HEK293 (cell line): ENCODE measurements at regions not wholly inside any gene's neighbourhood (a gene's known extent, or its start where the extent isn't known, plus 50 kb on each side); places are given as distances from the start of the nearest gene placed in this dataset.

ENCODE experiments used
- CTCF ChIA-PET: fragments of 350-600 bp; formaldehyde crosslinking; extraction: SDS; loops from one replicate; lab custom pipeline; 2021; ENCODE audit warnings: antibody characterized with exemption; lab: Yijun Ruan, JAX
- POLR2A ChIA-PET: fragments of 300-600 bp; formaldehyde crosslinking; extraction: SDS; loops from one replicate; lab custom pipeline; 2020; ENCODE audit warnings: antibody characterized with exemption, inconsistent platforms; lab: Yijun Ruan, JAX
- H3K27ac ChIP-seq: fragments of 200-500 bp; sonication (Bioruptor generic); 2 replicates; pipeline ENCODE4 v1.5.1; 2014; ENCODE audit warnings: low read depth, low read length, control low read depth, inconsistent platforms; ENCODE audit errors: extremely low read depth
- H3K36me3 ChIP-seq, 2 experiments: fragments of 200-500 bp in 1 of 2; sonication (Bioruptor generic) in 1 of 2; 1 replicate in 1 of 2; 2 replicates in 1 of 2; pipeline ENCODE4 v1.5.1; 2014 to 2017; ENCODE audit warnings: inconsistent platforms in 2 of 2, low read length in 2 of 2; ENCODE audit not compliant: control insufficient read depth in 2 of 2, insufficient read depth in 1 of 2
- H3K4me1 ChIP-seq: fragments of 200-500 bp; sonication (Bioruptor generic); 2 replicates; pipeline ENCODE4 v1.5.1; 2014; ENCODE audit warnings: mild to moderate bottlenecking, low read length, inconsistent platforms; ENCODE audit not compliant: control insufficient read depth, insufficient read depth
- H3K4me3 ChIP-seq: 2 replicates; pipeline ENCODE4 v1.5.1; 2011; ENCODE audit warnings: low read depth, mild to moderate bottlenecking, control low read depth, low read length, moderate library complexity
- H3K9me3 ChIP-seq: fragments of 200-500 bp; sonication (Bioruptor generic); 2 replicates; pipeline ENCODE4 v1.5.1; 2014; ENCODE audit warnings: low read depth, low read length, inconsistent platforms; ENCODE audit not compliant: control insufficient read depth, insufficient read depth
- GLI2 ChIP-seq: fragments of 450-650 bp; formaldehyde crosslinking; IDR thresholded peaks from 2 replicates; pipeline ENCODE4; 2017; ENCODE audit warnings: missing biosample characterization, missing genetic modification characterization, low read depth, borderline replicate concordance
- REPIN1 ChIP-seq: fragments of 450-650 bp; formaldehyde crosslinking; IDR thresholded peaks from 2 replicates; pipeline ENCODE4 v1.5.1; 2017; ENCODE audit warnings: missing biosample characterization, missing genetic modification characterization, low read depth
- ZBTB20 ChIP-seq: fragments of 450-650 bp; formaldehyde crosslinking; IDR thresholded peaks from 2 replicates; pipeline ENCODE4 v1.5.1; 2016; ENCODE audit warnings: missing biosample characterization, missing genetic modification characterization
- ZBTB48 ChIP-seq: fragments of 450-650 bp; formaldehyde crosslinking; IDR thresholded peaks from 2 replicates; pipeline ENCODE4 v1.5.1; 2016; ENCODE audit warnings: missing biosample characterization, missing genetic modification characterization
- ZBTB8A ChIP-seq: fragments of 450-650 bp; formaldehyde crosslinking; IDR thresholded peaks from 2 replicates; pipeline ENCODE4 v1.5.1; 2016; ENCODE audit warnings: missing biosample characterization, missing genetic modification characterization
- ZNF169 ChIP-seq: fragments of 450-650 bp; formaldehyde crosslinking; IDR thresholded peaks from 2 replicates; pipeline ENCODE4 v1.5.1; 2016; ENCODE audit warnings: missing biosample characterization, missing genetic modification characterization
- ZNF404 ChIP-seq: fragments of 450-650 bp; formaldehyde crosslinking; IDR thresholded peaks from 2 replicates; pipeline ENCODE4 v1.5.1; 2017; ENCODE audit warnings: missing biosample characterization, missing genetic modification characterization
- ZNF561 ChIP-seq: fragments of 450-650 bp; IDR thresholded peaks from 2 replicates; pipeline ENCODE4 v1.5.1; 2018; ENCODE audit warnings: missing biosample characterization, missing genetic modification characterization, borderline replicate concordance
- TF ChIP-seq, protein P1 (sequence below): fragments of 450-650 bp; formaldehyde crosslinking; IDR thresholded peaks from 2 replicates; pipeline ENCODE4 v1.5.1; 2016; ENCODE audit warnings: missing biosample characterization, missing genetic modification characterization
- TF ChIP-seq, protein P2 (sequence below): fragments of 450-650 bp; formaldehyde crosslinking; conservative IDR thresholded peaks from 2 replicates; pipeline ENCODE4 v1.5.1; 2016; ENCODE audit warnings: low read depth, missing biosample characterization, missing genetic modification characterization
- TF ChIP-seq, protein P3 (sequence below): fragments of 450-650 bp; formaldehyde crosslinking; IDR thresholded peaks from 2 replicates; pipeline ENCODE4 v1.5.1; 2016; ENCODE audit warnings: missing biosample characterization, missing genetic modification characterization
- TF ChIP-seq, protein P4 (sequence below): fragments of 450-650 bp; formaldehyde crosslinking; IDR thresholded peaks from 2 replicates; pipeline ENCODE4 v1.5.1; 2016; ENCODE audit warnings: missing biosample characterization, missing genetic modification characterization
- TF ChIP-seq, protein P5 (sequence below): IDR thresholded peaks from 2 replicates; pipeline ENCODE4 v1.6.1; 2011; ENCODE audit warnings: mild to moderate bottlenecking, low read depth, low read length, borderline replicate concordance
- TF ChIP-seq, protein P6 (sequence below): fragments of 450-650 bp; formaldehyde crosslinking; IDR thresholded peaks from 2 replicates; pipeline ENCODE4 v1.5.1; 2016; ENCODE audit warnings: missing biosample characterization, missing genetic modification characterization

DNA sequence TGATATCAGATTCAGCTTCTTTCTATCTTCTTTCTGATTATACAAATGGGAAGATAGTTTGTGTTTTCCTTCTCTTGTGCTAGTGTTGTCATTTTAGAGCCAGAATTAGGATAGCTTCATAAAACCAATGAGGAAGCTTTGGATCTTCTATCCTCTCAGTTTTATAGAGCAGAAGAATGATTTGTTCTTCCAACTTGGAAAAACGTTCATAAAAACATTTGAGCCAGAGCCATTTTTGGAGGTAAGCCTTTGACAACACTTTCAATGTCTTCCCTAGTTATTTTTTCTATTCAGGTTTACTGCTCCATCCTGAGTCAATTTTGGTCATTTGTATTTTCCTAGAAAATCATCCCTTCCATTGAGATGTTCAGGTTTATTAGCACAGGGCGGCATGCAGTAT lies 91.2 kb upstream of the MYOCD start (continued):
- TF ChIP-seq, protein P1, sequence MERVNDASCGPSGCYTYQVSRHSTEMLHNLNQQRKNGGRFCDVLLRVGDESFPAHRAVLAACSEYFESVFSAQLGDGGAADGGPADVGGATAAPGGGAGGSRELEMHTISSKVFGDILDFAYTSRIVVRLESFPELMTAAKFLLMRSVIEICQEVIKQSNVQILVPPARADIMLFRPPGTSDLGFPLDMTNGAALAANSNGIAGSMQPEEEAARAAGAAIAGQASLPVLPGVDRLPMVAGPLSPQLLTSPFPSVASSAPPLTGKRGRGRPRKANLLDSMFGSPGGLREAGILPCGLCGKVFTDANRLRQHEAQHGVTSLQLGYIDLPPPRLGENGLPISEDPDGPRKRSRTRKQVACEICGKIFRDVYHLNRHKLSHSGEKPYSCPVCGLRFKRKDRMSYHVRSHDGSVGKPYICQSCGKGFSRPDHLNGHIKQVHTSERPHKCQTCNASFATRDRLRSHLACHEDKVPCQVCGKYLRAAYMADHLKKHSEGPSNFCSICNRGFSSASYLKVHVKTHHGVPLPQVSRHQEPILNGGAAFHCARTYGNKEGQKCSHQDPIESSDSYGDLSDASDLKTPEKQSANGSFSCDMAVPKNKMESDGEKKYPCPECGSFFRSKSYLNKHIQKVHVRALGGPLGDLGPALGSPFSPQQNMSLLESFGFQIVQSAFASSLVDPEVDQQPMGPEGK (tag by site-specific recombination) = no peak
- TF ChIP-seq ZBTB20 (tag by site-specific recombination) (no peak), ZNF169 (no peak)
- TF ChIP-seq, all 188 proteins: peak for 0

DNA sequence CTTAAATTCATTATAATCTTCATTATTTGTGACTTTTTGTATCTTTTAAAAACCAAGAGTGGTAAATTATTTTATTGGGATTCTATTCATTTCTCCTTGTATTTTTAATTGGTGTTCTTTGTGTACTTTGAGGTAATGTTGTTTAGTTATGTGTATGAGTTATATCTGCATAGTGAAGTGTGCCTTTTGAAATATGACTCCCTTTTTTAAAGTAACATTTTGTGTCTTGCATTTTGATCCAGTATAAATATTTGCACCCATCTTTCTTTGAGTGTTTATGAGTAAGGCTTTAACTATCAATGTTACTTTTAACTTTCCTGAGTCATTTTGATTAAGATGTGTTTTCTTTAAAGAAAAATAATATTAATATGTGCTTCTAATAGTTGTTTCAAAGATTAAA lies 90.0 kb upstream of the MYOCD start:
- POLR2A ChIA-PET = no interaction called here
- CTCF ChIA-PET = no interaction called here
- H3K4me3 ChIP-seq = no peak overlapping the region
- no peaks in the 10 kb centered on the region for H3K36me3 ChIP-seq
- peaks cover 6% of the 10 kb centered on the region for H3K4me1 ChIP-seq
- no peaks in the 10 kb centered on the region for H3K9me3 ChIP-seq
- TF ChIP-seq REPIN1 (no peak), ZBTB48 (tag by site-specific recombination) (no peak), ZNF404 (tag by site-specific recombination) (no peak), ZBTB8A (tag by site-specific recombination) (no peak), ZNF561 (tag by site-specific recombination) (no peak), GLI2 (no peak)
- TF ChIP-seq, protein P2, sequence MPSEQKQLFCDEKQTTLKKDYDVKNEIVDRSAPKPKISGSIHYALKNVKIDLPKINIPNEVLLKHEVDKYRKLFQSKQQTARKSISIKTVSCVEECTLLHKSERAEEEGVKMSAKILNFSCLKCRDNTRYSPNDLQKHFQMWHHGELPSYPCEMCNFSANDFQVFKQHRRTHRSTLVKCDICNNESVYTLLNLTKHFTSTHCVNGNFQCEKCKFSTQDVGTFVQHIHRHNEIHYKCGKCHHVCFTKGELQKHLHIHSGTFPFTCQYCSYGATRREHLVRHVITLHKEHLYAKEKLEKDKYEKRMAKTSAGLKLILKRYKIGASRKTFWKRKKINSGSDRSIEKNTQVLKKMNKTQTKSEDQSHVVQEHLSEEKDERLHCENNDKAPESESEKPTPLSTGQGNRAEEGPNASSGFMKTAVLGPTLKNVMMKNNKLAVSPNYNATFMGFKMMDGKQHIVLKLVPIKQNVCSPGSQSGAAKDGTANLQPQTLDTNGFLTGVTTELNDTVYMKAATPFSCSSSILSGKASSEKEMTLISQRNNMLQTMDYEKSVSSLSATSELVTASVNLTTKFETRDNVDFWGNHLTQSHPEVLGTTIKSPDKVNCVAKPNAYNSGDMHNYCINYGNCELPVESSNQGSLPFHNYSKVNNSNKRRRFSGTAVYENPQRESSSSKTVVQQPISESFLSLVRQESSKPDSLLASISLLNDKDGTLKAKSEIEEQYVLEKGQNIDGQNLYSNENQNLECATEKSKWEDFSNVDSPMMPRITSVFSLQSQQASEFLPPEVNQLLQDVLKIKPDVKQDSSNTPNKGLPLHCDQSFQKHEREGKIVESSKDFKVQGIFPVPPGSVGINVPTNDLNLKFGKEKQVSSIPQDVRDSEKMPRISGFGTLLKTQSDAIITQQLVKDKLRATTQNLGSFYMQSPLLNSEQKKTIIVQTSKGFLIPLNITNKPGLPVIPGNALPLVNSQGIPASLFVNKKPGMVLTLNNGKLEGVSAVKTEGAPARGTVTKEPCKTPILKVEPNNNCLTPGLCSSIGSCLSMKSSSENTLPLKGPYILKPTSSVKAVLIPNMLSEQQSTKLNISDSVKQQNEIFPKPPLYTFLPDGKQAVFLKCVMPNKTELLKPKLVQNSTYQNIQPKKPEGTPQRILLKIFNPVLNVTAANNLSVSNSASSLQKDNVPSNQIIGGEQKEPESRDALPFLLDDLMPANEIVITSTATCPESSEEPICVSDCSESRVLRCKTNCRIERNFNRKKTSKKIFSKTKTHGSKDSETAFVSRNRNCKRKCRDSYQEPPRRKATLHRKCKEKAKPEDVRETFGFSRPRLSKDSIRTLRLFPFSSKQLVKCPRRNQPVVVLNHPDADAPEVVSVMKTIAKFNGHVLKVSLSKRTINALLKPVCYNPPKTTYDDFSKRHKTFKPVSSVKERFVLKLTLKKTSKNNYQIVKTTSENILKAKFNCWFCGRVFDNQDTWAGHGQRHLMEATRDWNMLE = no peak
- TF ChIP-seq, protein P3, sequence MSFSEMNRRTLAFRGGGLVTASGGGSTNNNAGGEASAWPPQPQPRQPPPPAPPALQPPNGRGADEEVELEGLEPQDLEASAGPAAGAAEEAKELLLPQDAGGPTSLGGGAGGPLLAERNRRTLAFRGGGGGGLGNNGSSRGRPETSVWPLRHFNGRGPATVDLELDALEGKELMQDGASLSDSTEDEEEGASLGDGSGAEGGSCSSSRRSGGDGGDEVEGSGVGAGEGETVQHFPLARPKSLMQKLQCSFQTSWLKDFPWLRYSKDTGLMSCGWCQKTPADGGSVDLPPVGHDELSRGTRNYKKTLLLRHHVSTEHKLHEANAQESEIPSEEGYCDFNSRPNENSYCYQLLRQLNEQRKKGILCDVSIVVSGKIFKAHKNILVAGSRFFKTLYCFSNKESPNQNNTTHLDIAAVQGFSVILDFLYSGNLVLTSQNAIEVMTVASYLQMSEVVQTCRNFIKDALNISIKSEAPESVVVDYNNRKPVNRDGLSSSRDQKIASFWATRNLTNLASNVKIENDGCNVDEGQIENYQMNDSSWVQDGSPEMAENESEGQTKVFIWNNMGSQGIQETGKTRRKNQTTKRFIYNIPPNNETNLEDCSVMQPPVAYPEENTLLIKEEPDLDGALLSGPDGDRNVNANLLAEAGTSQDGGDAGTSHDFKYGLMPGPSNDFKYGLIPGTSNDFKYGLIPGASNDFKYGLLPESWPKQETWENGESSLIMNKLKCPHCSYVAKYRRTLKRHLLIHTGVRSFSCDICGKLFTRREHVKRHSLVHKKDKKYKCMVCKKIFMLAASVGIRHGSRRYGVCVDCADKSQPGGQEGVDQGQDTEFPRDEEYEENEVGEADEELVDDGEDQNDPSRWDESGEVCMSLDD (tag by site-specific recombination) = no peak
- TF ChIP-seq, protein P4, sequence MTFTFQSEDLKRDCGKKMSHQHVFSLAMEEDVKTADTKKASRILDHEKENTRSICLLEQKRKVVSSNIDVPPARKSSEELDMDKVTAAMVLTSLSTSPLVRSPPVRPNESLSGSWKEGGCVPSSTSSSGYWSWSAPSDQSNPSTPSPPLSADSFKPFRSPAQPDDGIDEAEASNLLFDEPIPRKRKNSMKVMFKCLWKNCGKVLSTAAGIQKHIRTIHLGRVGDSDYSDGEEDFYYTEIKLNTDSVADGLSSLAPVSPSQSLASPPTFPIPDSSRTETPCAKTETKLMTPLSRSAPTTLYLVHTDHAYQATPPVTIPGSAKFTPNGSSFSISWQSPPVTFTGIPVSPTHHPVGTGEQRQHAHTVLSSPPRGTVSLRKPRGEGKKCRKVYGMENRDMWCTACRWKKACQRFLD (tag by site-specific recombination) = no peak
- TF ChIP-seq, protein P5, sequence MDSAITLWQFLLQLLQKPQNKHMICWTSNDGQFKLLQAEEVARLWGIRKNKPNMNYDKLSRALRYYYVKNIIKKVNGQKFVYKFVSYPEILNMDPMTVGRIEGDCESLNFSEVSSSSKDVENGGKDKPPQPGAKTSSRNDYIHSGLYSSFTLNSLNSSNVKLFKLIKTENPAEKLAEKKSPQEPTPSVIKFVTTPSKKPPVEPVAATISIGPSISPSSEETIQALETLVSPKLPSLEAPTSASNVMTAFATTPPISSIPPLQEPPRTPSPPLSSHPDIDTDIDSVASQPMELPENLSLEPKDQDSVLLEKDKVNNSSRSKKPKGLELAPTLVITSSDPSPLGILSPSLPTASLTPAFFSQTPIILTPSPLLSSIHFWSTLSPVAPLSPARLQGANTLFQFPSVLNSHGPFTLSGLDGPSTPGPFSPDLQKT = no peak
- TF ChIP-seq, protein P6, sequence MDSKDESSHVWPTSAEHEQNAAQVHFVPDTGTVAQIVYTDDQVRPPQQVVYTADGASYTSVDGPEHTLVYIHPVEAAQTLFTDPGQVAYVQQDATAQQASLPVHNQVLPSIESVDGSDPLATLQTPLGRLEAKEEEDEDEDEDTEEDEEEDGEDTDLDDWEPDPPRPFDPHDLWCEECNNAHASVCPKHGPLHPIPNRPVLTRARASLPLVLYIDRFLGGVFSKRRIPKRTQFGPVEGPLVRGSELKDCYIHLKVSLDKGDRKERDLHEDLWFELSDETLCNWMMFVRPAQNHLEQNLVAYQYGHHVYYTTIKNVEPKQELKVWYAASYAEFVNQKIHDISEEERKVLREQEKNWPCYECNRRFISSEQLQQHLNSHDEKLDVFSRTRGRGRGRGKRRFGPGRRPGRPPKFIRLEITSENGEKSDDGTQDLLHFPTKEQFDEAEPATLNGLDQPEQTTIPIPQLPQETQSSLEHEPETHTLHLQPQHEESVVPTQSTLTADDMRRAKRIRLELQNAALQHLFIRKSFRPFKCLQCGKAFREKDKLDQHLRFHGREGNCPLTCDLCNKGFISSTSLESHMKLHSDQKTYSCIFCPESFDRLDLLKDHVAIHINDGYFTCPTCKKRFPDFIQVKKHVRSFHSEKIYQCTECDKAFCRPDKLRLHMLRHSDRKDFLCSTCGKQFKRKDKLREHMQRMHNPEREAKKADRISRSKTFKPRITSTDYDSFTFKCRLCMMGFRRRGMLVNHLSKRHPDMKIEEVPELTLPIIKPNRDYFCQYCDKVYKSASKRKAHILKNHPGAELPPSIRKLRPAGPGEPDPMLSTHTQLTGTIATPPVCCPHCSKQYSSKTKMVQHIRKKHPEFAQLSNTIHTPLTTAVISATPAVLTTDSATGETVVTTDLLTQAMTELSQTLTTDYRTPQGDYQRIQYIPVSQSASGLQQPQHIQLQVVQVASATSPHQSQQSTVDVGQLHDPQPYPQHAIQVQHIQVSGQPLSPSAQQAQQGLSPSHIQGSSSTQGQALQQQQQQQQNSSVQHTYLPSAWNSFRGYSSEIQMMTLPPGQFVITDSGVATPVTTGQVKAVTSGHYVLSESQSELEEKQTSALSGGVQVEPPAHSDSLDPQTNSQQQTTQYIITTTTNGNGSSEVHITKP (tag by site-specific recombination) = no peak
- no peak overlapping the region for H3K27ac ChIP-seq
